ENCODE measurements at regions not wholly inside any gene's neighbourhood (a gene's known extent, or its start where the extent isn't known, plus 50 kb on each side); places are given as distances from the start of the nearest gene placed in this dataset.

DNA sequence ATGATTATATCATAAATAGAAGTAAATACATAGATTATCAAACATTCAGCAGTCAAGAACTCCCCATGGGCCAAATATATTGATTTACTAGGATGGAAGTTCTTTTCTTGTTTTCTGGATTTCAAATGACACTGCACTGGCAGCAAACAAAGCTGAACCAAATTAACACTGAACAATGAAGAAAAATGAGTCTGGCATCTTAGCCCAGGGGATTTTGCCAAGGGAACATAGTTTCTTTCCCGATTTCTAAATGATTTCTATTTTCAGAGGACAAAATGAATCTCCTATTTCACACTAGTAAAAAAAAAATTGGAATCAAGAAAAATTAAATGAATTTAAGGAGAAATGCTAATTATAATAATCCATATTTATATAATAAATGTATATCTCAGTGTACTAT, 116.9 kb upstream of the FAM174A start:
- Mint-ChIP-seq H3K9me3 (peaks cover 0 to 2% (median 0%) of the 10 kb centered on the region in 7 donors), H3K36me3 (no peaks in the 10 kb centered on the region), H3K27ac (no peak overlapping the region), H3K27me3 (ENCODE audit: low read depth in 3 of 3) (no peaks in the 10 kb centered on the region), H3K4me1 (no peaks in the 10 kb centered on the region), H3K4me3 (no peak overlapping the region)
- H3K4me3 ChIP-seq (replicated peaks in 1 of 3; ENCODE audit: low read depth in 2 of 3, low read length in 3 of 3) = no peak overlapping the region
- no peak overlapping the region for H3K27ac ChIP-seq (ENCODE audit: low read depth in 1 of 2, low read length in 2 of 2)
- no CpG with 5 or more reads among the region's 1 CpG for WGBS (ENCODE audit: insufficient coverage)
- H3K4me1 ChIP-seq (ENCODE audit: control insufficient read depth in 1 of 2, insufficient read depth in 2 of 2, low read length in 2 of 2) = no peaks in the 10 kb centered on the region
- no peak overlapping the region for H2AFZ ChIP-seq (ENCODE audit: insufficient read depth, low read depth, low read length, poor library complexity, severe bottlenecking)
- H3K4me2 ChIP-seq (replicated peaks; ENCODE audit: extremely low read depth, low read length, poor library complexity, severe bottlenecking) = no peak overlapping the region
- no peak overlapping the region for H3K9ac ChIP-seq (ENCODE audit: insufficient read depth, low read length, poor library complexity, severe bottlenecking)
- H3K9me3 ChIP-seq (replicated peaks in 1 of 2; ENCODE audit: control insufficient read depth in 1 of 2, insufficient read depth in 1 of 2, low read length in 2 of 2) = peaks cover 0 to under 1% of the 10 kb centered on the region in 2 donors
- intact Hi-C loops (cut with micrococcal nuclease) = no loop called here
- TF ChIP-seq, protein P1, sequence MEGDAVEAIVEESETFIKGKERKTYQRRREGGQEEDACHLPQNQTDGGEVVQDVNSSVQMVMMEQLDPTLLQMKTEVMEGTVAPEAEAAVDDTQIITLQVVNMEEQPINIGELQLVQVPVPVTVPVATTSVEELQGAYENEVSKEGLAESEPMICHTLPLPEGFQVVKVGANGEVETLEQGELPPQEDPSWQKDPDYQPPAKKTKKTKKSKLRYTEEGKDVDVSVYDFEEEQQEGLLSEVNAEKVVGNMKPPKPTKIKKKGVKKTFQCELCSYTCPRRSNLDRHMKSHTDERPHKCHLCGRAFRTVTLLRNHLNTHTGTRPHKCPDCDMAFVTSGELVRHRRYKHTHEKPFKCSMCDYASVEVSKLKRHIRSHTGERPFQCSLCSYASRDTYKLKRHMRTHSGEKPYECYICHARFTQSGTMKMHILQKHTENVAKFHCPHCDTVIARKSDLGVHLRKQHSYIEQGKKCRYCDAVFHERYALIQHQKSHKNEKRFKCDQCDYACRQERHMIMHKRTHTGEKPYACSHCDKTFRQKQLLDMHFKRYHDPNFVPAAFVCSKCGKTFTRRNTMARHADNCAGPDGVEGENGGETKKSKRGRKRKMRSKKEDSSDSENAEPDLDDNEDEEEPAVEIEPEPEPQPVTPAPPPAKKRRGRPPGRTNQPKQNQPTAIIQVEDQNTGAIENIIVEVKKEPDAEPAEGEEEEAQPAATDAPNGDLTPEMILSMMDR (IDR thresholded peaks at IDR 0.05) = no peak
- DNase-seq = no peak
- H3K79me2 ChIP-seq (ENCODE audit: insufficient read depth, low read length) = no peaks in the 10 kb centered on the region
- no peaks in the 10 kb centered on the region for H3K36me3 ChIP-seq (replicated peaks in 1 of 2; ENCODE audit: control insufficient read depth in 1 of 2, insufficient read depth in 2 of 2, low read length in 2 of 2)
- H4K20me1 ChIP-seq (ENCODE audit: insufficient read depth, low read length) = no peaks in the 10 kb centered on the region
- no peaks in the 10 kb centered on the region for H3K27me3 ChIP-seq (ENCODE audit: control insufficient read depth in 2 of 2, insufficient read depth in 2 of 2, low read length in 2 of 2)

- intact Hi-C loops (cut with micrococcal nuclease) = no loop called here
- Histone ChIP-seq H3K36me3 (replicated peaks in 1 of 2; ENCODE audit: control insufficient read depth in 1 of 2, insufficient read depth in 2 of 2, low read length in 2 of 2) (no peaks in the 10 kb centered on the region), H3K27ac (ENCODE audit: low read depth in 1 of 2, low read length in 2 of 2) (no peak overlapping the region), H3K9ac (ENCODE audit: insufficient read depth, low read length, poor library complexity, severe bottlenecking) (no peak overlapping the region), H3K4me1 (ENCODE audit: control insufficient read depth in 1 of 2, insufficient read depth in 2 of 2, low read length in 2 of 2) (no peaks in the 10 kb centered on the region), H3K4me2 (replicated peaks; ENCODE audit: extremely low read depth, low read length, poor library complexity, severe bottlenecking) (no peak overlapping the region), H3K4me3 (replicated peaks in 1 of 3; ENCODE audit: low read depth in 2 of 3, low read length in 3 of 3) (no peak overlapping the region), H2AFZ (ENCODE audit: insufficient read depth, low read depth, low read length, poor library complexity, severe bottlenecking) (no peak overlapping the region), H4K20me1 (ENCODE audit: insufficient read depth, low read length) (no peaks in the 10 kb centered on the region), H3K9me3 (replicated peaks in 1 of 2; ENCODE audit: control insufficient read depth in 1 of 2, insufficient read depth in 1 of 2, low read length in 2 of 2) (no peaks in the 10 kb centered on the region), H3K79me2 (ENCODE audit: insufficient read depth, low read length) (no peaks in the 10 kb centered on the region), H3K27me3 (ENCODE audit: control insufficient read depth in 2 of 2, insufficient read depth in 2 of 2, low read length in 2 of 2) (no peaks in the 10 kb centered on the region)
- TF ChIP-seq, protein P1 (IDR thresholded peaks at IDR 0.05) = no peak
- Mint-ChIP-seq H3K27ac (no peak overlapping the region), H3K27me3 (ENCODE audit: low read depth in 3 of 3) (peaks cover 0 to 2% (median 0%) of the 10 kb centered on the region in 3 donors), H3K4me1 (no peaks in the 10 kb centered on the region), H3K36me3 (no peaks in the 10 kb centered on the region), H3K4me3 (no peak overlapping the region), H3K9me3 (peaks cover 0 to 3% (median 0%) of the 10 kb centered on the region in 7 donors)
- no CpG with 5 or more reads among the region's 3 CpGs for WGBS (ENCODE audit: insufficient coverage)
- DNase-seq = no peak
Observed at GRCh38 chr5:100409660-100410151, 125.5 kb upstream of the FAM174A start.
